ENCODE measurements at regions not wholly inside any gene's neighbourhood (a gene's known extent, or its start where the extent isn't known, plus 50 kb on each side); places are given as distances from the start of the nearest gene placed in this dataset.
A peak's percentile ranks its signal among the peaks of the same experiment; 100 is the strongest.

DNA sequence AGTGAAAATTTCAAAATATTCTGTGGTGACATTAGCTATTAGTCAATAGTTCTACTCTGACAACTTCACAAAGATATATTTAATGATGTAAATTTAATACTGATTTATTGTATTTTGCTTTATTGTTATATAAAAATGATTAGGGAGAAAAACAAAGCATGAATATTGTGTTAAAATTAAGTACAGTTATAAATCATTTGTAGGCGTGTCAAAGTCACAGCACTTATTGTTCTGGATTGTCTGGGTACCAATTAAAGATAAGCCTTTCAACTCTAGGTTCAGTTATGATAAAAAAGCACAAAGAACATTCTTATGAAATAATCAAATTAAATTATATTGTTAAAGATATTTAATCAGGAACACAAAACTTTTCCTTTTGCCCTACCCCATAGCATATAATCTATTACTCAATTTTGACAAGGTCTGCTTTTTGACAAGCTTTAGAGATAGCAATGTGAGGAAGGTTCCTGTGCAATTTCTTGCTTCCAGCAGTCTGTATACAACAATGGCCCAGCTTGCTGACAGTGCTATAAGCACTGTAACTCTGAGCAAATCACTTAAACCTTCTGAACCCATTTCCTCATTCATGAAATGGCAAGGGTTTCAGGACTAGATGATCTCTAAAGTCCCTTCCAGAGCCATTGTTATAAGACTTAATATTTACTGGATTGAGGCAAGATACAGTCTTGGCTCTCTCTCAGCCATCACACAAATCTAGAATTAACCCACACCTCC lies 910.3 kb upstream of the LCORL start:
- no peak for DNase-seq

DNA sequence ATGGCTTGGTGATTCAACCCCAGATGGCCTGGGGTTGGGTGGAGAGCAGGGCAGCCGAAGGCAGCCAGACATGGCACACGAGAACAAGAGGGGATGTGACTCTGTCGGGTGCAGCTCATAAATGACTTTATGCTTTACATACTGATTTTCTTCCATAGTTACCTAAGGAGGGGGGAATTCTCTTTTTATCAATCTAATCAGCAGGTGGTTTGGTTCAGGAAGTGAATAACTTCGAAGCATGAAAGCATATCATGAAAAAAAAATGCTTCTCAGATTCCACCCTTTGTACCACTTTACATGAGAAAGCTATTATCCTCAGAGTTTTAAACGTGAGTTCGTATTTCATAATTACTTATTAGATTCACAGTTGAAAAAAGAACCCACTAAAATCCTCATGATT lies 908.9 kb upstream of the LCORL start:
- DNase-seq = no peak

DNA sequence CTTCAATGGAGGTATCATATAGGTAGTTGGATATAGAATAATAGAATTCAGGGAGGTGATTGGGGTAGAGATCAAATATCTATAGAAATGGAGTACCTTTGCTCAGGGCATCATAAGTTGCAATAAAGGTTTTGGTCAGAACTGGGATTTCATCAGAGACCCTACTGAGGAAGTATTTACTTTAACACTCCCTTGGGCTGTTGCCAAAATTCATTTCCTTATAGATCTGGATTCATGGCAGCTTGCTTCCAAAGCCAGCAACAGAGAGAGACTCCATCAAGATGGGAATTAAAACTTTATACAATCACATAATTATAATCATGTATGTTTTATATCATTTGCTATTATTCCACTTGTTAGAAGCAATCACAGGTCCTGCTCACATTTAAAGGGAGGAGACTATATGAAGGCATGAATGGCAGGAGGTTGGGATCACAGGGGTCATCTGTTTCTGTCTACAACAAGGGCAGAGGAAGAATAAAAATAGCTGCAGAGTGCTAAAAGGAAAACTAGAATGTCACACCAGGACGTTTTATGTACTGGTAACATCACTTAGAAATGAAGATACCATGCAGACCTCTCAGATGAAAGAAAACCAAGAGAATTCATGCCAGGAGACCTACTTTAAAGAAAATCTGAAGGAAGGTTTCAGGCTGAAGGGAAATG lies 902.1 kb upstream of the LCORL start:
- DNase-seq = no peak

DNA sequence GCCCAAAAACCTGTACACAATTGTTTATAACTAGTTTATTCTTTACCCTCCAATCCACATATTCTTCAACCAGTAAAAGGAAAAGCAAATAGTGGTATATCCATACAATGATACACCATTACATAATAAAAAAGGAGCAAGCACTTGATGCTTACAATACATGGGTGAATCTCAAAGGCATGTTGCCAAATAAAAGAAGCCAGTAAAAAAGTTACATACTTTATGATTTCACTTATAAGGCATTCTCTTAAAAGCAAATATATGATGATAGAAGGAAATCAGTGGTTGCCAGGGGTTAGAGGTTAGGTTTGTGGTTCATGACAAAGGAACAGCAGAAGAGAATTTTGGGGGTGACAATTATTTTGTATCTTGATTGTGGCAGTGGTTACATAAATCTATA lies 896.1 kb upstream of the LCORL start:
- peak; percentile 39 for DNase-seq

DNA sequence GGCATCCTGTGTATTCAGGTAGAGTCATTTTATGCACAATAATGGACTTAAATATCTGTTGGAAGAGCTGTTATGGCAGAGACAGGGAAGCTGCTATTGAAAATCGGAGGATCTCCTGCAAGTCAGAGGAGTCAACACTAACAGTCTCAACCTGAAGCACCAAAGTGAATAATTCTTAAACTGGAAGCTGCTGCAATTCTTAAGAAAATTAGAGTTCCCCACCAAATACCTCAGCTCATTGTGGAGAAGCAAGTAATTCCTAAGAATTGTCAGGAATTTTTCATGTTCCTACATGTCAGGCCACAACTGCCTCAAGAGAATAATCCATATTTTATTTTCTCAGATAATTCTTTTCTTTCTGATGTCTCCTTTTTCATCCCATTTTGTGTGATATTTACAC lies 892.6 kb upstream of the LCORL start:
- peak; percentile 5 for DNase-seq

DNA sequence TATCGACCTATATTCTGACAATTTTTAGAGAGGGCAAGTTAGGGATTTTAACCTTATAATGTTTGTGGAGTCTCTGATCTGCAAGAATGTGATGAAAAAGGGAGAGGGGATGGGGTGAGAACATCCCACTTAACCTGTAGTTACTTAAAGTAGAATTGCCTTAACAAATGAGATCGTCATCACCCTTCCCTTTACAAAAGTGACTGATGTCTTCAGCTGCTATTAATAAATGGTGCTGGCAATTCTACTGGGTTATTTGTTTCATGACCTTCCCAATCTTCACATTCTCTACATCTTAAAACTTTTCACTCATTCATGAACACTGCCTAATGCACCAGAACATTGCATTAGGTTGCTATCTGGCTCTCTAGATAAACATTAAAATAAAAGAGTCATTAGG lies 873.4 kb upstream of the LCORL start:
- no peak for DNase-seq

DNA sequence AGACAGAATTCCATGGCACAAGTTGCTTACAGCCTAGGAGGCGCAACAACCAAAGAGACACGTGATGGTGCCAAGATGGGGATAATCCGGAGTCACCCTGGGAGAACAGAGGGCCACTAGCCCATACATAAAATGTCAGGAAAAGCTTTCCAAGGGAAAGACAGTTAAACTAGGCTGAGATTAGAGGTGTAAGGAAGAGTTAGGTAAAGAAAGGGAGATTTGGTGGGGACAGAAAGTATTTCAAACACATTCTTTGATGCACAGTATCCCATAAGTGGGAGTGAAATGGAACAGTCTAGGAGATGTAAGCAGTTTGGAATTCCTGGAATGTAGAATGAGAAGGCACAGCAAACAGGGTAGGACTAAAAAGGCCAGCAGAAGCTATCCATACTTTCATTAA lies 860.9 kb upstream of the LCORL start:
- DNase-seq = peak; percentile 82

DNA sequence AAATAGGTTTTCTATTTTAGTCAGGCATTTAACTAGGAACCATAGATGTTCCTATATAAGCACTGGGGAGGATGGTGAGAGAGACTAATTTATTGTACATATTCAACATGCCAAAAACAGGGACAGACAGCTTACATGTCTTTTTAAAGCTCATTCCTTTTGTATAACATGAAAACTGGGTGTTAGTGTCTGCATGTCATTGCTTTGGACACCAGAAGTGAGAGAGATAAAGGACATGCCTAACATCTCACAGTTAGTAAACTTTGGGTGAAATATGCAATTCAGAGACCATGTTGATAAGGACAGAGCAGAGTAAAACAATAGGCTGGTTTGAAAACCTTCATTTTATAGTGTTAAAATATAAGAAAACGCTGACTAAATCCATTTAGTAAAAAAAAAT lies 860.0 kb upstream of the LCORL start:
- DNase-seq = no peak

DNA sequence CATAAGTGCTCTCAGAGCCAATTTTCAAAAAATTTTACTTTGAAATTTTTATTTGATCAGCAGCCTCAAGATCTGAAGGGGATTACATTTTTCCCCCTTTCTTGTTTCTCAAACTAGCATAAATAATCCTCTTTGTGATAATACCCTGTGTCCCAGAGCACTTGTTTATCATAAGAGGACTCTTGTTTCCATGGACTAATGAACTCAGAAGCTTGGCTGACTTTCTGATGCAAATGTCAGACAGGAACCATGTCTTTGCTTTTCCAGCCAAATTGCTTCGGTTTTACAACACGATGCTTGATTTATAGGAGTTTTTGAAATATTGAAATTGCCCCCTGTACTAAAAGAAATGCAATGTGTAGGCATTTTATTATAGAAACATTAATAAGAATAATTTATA lies 859.3 kb upstream of the LCORL start:
- no peak for DNase-seq

DNA sequence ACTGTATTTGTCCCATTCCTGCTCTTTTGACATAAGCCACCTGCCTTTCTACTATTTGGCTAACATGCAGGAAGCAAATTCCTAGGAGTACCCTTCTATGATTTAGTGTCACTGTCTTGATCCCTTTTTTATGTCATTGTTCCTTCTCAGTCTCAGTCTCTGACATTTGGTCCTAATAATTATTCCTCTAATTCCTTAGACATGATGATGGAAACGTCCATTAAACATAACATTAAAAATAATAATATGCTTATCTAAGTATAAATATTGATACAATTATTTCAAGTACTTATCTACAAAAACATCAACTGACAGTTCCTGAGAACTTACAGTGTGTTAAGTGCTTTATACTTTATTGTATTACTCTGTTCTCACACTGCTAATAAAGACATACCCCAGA lies 857.0 kb upstream of the LCORL start:
- DNase-seq = no peak

DNA sequence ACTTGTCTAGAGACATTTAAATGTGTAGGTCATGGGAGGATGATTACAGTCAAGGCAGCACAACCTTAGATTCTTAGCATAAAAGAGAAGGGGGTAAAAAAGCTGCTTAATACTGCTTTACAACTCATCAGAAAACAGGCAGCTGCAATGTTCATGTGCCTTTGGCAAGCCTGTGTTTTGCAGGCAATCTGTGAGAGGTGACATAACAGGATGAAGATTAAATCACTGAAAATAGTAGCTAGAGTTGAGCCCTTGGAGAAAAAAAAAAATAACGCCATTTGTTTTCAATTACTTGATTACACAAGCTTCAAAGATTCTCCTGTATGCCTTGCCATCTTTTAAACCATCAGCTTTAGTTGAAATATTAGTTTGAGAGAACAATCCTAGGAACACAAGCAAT lies 847.6 kb upstream of the LCORL start:
- DNase-seq = no peak

DNA sequence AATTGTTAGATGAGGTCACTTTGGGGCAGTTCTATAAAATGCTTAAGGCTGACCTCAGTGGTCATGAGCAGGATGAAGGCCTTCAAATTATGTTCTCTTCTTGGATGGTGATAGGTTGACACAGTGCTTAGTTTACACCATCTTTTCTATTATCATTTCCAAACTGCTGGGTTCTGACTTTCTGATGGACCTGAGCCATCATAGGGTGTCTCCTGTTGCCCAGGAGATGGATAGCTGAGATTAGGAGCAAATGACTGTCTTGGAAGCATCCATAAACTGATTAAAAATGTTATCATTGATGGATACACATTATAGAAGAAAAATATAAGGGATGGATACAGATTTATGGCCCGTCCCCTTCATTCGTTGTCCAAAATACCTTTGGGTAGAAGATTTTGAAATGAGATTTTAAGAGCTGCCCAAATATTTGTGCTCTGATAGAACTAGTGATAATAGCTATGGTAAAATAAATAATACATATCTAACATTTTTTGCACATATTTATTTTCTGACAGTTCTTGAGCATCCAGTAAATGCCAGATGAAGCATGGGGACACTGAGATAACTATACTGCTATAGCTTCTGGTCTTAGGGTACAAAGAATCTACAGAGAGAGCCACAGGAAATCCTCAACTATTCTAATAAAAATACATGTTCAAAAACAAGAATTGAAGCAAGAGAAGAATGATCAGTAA lies 839.4 kb upstream of the LCORL start:
- DNase-seq = no peak

DNA sequence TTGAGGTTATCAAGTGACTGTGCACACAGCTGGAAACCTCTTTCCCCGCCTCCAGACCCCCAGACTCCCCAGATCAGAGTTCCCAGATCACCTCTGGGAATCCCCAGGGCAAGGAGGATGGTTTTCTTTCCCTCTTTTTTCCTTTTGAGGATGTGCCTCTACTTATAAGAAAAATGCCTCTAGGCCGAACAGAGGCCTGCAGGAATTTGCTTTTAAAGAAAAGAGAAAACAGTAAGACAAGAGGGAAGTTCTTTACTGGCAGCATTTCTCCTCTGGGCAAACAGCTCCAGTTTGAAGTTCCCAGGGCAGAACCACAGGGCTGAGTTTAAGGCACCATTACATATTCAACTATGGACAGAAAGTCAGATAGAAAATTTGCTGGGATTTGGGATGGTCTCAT lies 837.9 kb upstream of the LCORL start:
- no peak for DNase-seq

DNA sequence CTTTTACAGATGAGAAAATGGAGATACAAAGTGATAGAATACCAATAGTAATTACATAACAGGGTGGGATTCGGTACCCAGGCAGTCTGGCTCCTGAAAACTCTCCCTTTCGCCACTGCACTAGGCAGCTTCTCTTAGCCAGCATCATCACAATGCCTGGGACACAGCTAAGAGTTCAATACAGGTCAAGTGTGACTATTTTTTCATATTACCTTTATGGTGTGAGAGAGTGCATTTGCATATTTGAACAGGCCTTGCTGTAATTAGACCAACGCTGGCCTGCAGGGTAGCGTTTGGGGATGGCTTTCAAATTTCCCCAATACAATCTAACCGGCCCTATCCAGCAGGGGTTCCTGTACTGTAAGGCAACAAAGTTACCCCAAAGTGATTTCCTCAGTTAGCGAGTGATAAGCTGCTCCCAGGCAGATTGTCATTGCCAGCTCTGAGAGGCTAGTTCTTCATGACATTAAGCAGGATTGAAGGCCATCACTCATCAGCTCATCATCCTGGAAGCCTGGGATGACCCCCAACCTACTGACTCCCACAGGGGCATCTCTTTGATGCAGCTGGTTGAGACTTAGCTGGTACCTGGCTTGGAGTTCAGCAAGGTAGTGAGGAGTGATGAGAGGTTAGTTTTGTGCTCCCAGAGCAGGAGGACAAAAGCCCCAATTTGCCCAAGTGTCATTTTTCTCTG lies 836.8 kb upstream of the LCORL start:
- no peak for DNase-seq

DNA sequence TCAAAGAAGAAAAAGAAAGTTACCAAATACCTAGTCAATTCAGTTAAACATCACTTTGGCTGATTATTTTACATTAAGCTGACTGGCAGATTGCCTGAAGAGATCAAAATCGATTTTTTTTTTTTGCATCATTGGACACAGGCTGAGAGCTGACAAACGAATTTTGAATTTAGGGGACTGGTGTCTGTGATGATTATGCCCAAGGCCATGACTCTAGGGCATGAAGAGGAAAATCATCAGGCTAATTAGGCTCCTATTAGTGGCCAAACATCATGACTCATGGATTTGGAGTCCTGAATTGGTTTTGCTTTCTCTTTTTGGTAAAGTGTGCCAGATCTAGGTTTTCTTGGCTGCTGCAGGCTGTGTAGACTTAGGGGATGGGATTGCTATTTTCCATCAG lies 829.3 kb upstream of the LCORL start:
- DNase-seq = no peak

DNA sequence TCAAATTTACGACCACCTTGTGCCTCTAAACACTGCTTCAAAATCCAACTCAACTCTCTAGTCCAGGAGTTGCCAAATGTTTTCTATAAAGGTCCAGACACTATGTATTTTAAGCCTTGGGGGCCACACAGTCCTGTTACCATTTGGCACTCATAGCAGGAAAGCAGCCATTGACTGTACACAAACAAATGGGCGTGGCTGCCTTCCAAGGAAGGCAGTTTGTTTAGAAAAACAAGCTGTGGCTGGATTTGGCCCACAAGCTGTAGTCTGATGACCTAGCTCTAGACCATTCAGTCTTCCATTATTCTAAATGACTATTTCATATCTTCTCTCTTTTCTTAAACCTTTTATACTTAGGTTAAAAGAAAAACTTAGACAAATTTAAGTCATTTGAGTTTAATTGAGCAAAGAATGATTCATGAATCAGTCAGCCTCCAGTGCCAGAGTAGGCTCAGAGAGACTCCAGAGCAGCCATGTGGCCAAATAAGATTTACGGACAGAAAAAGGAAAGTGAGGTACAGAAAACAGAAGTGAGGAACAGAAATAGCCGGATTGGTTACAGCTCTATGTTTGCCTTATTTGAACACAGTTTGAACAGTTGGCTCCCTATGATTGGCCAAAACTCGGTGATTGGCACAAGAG lies 825.8 kb upstream of the LCORL start:
- no peak for DNase-seq

DNA sequence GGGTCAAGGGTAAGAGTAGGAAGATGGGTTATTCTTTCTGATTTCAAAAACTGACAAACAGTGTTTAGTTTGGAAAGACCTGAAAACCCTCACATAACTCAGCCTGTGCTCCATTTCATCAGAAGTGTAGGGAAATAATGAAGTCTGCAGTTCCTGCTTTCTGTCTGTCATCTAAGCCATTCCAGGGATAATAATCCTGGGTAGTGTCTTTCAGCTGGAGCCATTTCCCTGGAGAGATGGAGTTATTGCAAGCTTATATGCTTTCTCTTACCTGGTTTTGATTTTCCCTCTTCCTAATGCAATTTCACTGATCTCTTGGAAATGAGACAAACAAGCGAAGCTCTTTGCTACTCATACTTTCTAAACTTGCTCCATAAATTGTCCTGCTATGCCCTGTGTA lies 824.8 kb upstream of the LCORL start:
- DNase-seq = no peak

DNA sequence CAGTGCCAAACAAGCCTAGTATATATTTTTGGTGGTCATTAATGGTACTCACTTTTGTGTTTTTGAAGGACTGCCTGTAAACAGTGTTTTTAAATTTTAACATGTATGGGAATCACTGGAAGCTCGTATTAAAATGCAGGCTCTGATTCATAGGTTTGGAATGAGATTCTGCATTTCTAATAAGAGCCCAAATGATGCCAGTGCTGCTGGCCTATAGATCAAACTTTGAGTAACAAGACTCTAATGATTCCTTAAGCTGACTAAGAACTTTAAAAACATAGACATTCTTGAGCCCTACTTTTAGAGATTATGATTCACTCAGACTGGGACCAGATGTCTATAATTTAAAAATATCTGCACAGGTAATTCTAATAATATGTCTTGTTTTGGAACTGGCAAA lies 823.2 kb upstream of the LCORL start:
- peak; percentile 30 for DNase-seq

DNA sequence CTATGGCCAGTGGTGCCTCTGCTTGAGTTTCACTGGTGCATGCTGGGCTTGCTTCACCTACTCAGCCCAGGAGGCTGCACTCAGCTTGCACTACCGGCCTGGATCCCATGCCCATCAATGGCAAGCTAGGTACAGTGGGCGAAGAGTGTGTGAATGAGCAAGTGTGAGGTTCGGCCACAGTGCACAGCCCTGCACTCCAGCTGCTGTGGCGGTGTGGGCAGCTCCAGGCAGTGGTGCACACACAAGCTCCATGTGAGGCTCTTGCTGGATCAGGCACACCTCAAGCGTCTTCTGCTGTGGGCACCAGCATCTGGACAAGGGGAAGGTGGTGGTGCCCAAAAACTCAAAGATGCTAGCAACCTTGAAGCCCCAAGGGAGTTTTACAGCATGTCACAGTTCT lies 820.9 kb upstream of the LCORL start:
- no peak for DNase-seq

DNA sequence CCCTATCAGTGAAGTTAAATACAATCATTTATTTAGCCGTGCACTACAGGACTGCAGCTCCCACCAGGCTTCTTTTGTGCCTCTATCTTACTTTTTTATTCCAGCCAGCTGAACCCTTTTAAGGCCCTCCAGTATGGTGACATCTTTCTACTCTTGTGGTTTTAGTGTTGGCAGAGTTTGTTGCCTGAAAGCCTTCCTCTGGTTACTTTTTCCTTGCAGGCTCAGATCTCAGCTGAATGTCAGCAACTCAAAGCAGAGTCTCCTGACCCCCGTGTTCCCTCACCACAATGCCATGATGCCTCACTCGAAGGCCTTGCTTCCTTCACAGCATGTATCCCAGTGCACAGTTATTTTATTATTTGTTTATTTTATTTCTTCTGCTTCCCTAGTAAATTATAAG lies 818.9 kb upstream of the LCORL start:
- no peak for DNase-seq

DNA sequence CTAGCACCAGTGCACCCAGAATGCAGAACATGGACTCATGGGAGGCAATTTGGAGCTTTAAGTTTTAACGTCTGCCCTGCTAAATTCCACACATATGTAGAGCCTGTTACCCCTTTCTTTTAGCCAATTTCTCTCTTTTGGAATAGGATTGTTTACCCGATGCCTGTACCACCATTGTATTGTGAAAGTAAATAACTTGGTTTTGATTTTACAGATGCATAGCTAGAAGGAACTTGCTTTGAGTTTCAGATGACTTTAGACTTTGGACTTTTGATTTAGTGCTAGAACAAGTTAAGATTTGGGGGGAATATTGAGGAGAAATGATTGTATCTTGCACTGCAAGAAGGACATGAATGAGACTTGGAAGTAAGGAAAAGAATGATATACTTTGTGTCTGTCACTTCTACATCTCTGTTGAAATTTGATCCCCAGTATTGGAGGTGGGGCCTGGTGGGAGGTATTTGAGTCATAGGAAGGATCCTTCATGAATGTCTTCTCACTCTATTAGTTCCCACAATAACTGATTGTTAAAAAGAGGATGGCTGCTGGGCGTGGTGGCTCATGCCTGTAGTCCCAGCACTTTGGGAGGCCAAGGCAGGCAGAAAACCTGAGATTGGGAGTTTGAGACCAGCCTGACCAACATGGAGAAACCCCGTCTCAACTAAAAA lies 794.8 kb upstream of the LCORL start:
- no peak for DNase-seq

DNA sequence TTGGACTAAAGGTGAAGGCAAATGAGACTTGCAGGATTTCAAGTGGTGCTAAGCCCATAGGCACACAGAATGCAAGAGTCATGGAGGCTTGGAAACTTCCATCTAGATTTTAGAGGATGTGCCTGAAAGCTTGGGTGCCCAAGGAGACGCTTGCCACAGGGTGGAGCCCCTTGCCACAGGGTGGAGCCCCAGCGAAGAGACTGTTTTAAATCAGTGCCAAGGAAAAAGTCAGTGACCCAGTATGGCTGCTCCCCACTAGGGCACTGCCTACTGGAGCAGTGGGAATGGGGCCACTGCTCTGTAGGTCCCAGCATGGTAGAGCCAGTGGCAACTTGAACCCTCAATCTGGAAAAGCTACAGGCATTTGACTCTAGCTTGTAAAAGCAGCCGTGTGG lies 794.2 kb upstream of the LCORL start:
- DNase-seq = no peak
